ENCODE measurements at regions not wholly inside any gene's neighbourhood (a gene's known extent, or its start where the extent isn't known, plus 50 kb on each side); places are given as distances from the start of the nearest gene placed in this dataset.

GRCh38 chr10:59008452-59008851 lies 168.0 kb upstream of the PHYHIPL start:
- H3K9me3 Mint-ChIP-seq: no peaks in the 10 kb centered on the region
- H3K4me3 Mint-ChIP-seq: no peak overlapping the region
- H3K27ac Mint-ChIP-seq: no peak overlapping the region
- H3K4me1 Mint-ChIP-seq: peaks cover 4% of the 10 kb centered on the region
- no peak for DNase-seq (ENCODE audit: low spot score in 2 of 2, unreplicated experiment in 2 of 2)
- TF ChIP-seq CTCF (IDR thresholded peaks at IDR 0.05; ENCODE audit: unreplicated experiment): no peak
- H3K27me3 Mint-ChIP-seq (ENCODE audit: low read depth): no peaks in the 10 kb centered on the region
- no peaks in the 10 kb centered on the region for H3K36me3 Mint-ChIP-seq

- Mint-ChIP-seq H3K9me3 (no peaks in the 10 kb centered on the region), H3K4me1 (no peaks in the 10 kb centered on the region), H3K36me3 (no peaks in the 10 kb centered on the region), H3K27me3 (ENCODE audit: low read depth) (no peaks in the 10 kb centered on the region), H3K27ac (no peak overlapping the region), H3K4me3 (no peak overlapping the region)
- TF ChIP-seq CTCF (IDR thresholded peaks at IDR 0.05; ENCODE audit: unreplicated experiment): no peak
- no peak for DNase-seq (ENCODE audit: low spot score in 2 of 2, unreplicated experiment in 2 of 2)
Observed at GRCh38 chr10:59011972-59012632, 164.3 kb upstream of the PHYHIPL start.

GRCh38 chr10:59012839-59013238 lies 163.6 kb upstream of the PHYHIPL start:
- Mint-ChIP-seq H3K4me1 (no peaks in the 10 kb centered on the region), H3K9me3 (no peaks in the 10 kb centered on the region), H3K27ac (no peak overlapping the region), H3K4me3 (no peak overlapping the region), H3K36me3 (no peaks in the 10 kb centered on the region), H3K27me3 (ENCODE audit: low read depth) (no peaks in the 10 kb centered on the region)
- DNase-seq (ENCODE audit: low spot score in 2 of 2, unreplicated experiment in 2 of 2): no peak
- TF ChIP-seq CTCF (IDR thresholded peaks at IDR 0.05; ENCODE audit: unreplicated experiment): no peak

GRCh38 chr10:59016043-59016442 lies 160.4 kb upstream of the PHYHIPL start:
- Mint-ChIP-seq H3K4me3 (no peak overlapping the region), H3K27me3 (ENCODE audit: low read depth) (no peaks in the 10 kb centered on the region), H3K4me1 (no peaks in the 10 kb centered on the region), H3K36me3 (no peaks in the 10 kb centered on the region), H3K9me3 (no peaks in the 10 kb centered on the region), H3K27ac (no peak overlapping the region)
- no peak for DNase-seq (ENCODE audit: low spot score in 2 of 2, unreplicated experiment in 2 of 2)
- no peak for TF ChIP-seq CTCF (IDR thresholded peaks at IDR 0.05; ENCODE audit: unreplicated experiment)

GRCh38 chr10:59018977-59019376 lies 157.5 kb upstream of the PHYHIPL start:
- Mint-ChIP-seq H3K4me3 (no peak overlapping the region), H3K36me3 (no peaks in the 10 kb centered on the region), H3K27ac (no peak overlapping the region), H3K27me3 (ENCODE audit: low read depth) (no peaks in the 10 kb centered on the region), H3K9me3 (no peaks in the 10 kb centered on the region), H3K4me1 (no peaks in the 10 kb centered on the region)
- no peak for TF ChIP-seq CTCF (IDR thresholded peaks at IDR 0.05; ENCODE audit: unreplicated experiment)
- no peak for DNase-seq (ENCODE audit: low spot score in 2 of 2, unreplicated experiment in 2 of 2)

- DNase-seq (ENCODE audit: low spot score in 2 of 2, unreplicated experiment in 2 of 2): no peak
- H3K4me1 Mint-ChIP-seq: no peaks in the 10 kb centered on the region
- no peak overlapping the region for H3K4me3 Mint-ChIP-seq
- TF ChIP-seq CTCF (IDR thresholded peaks at IDR 0.05; ENCODE audit: unreplicated experiment): no peak
- no peak overlapping the region for H3K27ac Mint-ChIP-seq
- no peaks in the 10 kb centered on the region for H3K36me3 Mint-ChIP-seq
- H3K27me3 Mint-ChIP-seq (ENCODE audit: low read depth): no peaks in the 10 kb centered on the region
- no peaks in the 10 kb centered on the region for H3K9me3 Mint-ChIP-seq
Observed at GRCh38 chr10:59019603-59020002, 156.8 kb upstream of the PHYHIPL start.
